Astrocyte of the spinal cord (primary cell): ENCODE measurements at regions not wholly inside any gene's neighbourhood (a gene's known extent, or its start where the extent isn't known, plus 50 kb on each side); places are given as distances from the start of the nearest gene placed in this dataset.

Experiments used
- DNase-seq: peaks from one replicate; pipeline ENCODE4 v3.0.0; 2011; ENCODE audit warnings: low read depth, low spot score
- H3K4me3 ChIP-seq: 2 replicates; pipeline ENCODE4 v1.5.1; 2011; ENCODE audit warnings: low read depth, mild to moderate bottlenecking, low read length, moderate library complexity
- CTCF ChIP-seq: IDR thresholded peaks from 2 replicates; pipeline ENCODE4 v1.5.1; 2012; ENCODE audit warnings: low read depth, mild to moderate bottlenecking, low read length, inconsistent platforms
- in situ Hi-C: cut with HindIII; loops from 2 replicates; pipeline ENCODE4 v1.10.0; 2017; ENCODE audit warnings: low sequenced_read_pairs

DNA sequence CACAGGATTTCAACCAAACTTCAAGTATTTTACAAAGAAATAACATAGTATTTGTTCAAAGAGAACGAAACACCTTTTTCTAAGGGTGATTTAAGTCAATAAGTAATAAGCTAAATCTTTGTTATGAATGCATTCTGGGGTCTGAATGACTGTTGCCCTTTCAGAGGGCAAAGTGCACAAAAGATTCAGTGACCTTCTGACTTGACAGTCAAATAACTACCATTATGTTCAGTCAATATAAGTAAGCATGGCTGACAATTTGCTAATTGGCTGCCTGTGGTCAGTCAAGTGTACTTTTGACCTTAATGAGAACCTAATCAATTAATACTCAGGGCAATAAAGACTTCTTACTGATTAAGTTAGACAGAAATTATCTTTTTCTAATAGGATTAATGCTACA lies 133.1 kb upstream of the NANOGP8 start:
- in situ Hi-C loops = no loop called here
- no peak for TF ChIP-seq CTCF
- no peak overlapping the region for H3K4me3 ChIP-seq
- DNase-seq = no peak

DNA sequence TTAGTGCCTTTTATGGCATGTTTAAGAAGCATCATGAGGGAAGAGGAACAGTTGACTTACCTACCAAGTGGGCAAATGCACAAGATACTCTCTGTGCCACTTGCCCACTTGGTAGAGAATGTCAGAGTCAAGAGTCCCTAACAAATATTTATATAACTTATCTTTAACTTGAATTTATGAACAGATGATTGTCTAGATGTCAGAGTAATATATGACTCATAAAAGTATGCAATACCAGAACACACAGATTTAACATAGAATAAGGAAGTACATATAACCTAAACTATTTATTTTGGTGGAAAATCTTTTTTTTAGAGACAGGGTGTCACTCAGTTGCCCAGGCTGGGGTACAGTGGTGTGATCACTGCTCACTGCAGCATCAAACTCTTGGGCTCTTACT lies 130.0 kb upstream of the NANOGP8 start:
- no peak for TF ChIP-seq CTCF
- no peak overlapping the region for H3K4me3 ChIP-seq
- DNase-seq = no peak
- in situ Hi-C loops = no loop called here

DNA sequence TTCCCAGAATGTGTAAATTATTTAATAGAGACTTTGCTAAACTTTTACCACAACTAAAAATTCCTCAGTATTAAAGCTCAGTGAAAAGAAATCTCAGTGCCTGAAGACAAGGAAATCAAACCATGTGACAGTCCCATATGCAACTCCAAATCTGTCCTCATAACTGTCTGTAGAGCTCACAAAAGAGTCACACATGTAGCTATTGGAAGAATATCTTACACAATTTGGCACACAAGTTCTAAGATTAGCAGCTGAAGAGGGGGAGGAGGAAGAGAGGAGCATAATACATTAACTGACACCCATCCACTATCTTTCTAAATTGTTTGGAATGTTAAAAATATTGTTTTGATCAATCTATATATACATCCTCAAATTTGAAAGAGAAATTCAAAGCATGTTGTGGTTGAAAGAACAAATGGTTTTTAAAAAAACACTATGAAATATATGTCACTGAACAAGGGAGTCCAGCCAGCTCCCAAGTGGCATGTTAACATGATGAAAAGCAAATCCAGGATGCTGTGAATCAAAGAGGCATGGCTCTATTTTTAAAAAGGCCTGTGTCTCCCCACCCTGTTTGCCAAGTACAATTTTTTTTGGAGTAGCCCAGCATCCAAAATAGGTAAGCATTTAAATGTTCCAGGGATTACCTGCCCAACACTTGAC lies 126.3 kb upstream of the NANOGP8 start:
- DNase-seq = no peak
- no peak overlapping the region for H3K4me3 ChIP-seq
- in situ Hi-C loops = no loop called here
- no peak for TF ChIP-seq CTCF

- no peak for TF ChIP-seq CTCF
- H3K4me3 ChIP-seq = no peak overlapping the region
- no peak for DNase-seq
- in situ Hi-C loops = no loop called here
Observed at GRCh38 chr15:35210370-35210769, 125.3 kb upstream of the NANOGP8 start.

DNA sequence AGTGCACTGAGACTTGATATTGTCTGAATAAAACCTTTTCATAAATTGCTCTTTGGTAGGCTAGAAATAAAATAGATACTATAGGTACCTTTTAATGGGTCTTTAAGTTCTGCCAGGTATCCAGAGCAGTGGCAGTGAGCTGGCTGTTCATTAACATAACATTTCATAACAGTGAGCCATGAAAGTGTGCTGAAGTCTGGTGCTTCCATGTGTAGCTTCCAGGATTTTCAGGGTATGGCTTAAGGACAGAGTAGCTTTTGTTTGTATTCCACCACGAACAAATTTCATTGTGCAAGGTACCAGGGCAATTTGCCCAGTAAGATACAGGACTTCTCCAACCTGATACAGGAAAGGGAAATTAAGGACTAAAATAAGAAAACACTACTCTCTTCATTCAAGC lies 124.7 kb upstream of the NANOGP8 start:
- no peak for DNase-seq
- H3K4me3 ChIP-seq = no peak overlapping the region
- no peak for TF ChIP-seq CTCF
- in situ Hi-C loops = no loop called here

- no peak for DNase-seq
- no peak overlapping the region for H3K4me3 ChIP-seq
- in situ Hi-C loops = no loop called here
- TF ChIP-seq CTCF = no peak
Observed at GRCh38 chr15:35208353-35208752, 123.3 kb upstream of the NANOGP8 start.
